Ramos (cell line): ENCODE measurements at regions not wholly inside any gene's neighbourhood (a gene's known extent, or its start where the extent isn't known, plus 50 kb on each side); places are given as distances from the start of the nearest gene placed in this dataset.
"Not testable (repeated sequence)": the region's sequence is repeated elsewhere in the genome, so short reads cannot be mapped to it uniquely, and the experiment has no call there.

ENCODE experiments used
- in situ Hi-C: fragments of 300-500 bp; cut with MboI; formaldehyde crosslinking; loops from one replicate; pipeline ENCODE4 v1.14.3; 2022; ENCODE audit warnings: low sequenced_read_pairs; ENCODE audit not compliant: unreplicated experiment

GRCh38 chr10:62687230-62687748 lies 117.2 kb upstream of the ADO start:
- in situ Hi-C loops = no loop called here

DNA sequence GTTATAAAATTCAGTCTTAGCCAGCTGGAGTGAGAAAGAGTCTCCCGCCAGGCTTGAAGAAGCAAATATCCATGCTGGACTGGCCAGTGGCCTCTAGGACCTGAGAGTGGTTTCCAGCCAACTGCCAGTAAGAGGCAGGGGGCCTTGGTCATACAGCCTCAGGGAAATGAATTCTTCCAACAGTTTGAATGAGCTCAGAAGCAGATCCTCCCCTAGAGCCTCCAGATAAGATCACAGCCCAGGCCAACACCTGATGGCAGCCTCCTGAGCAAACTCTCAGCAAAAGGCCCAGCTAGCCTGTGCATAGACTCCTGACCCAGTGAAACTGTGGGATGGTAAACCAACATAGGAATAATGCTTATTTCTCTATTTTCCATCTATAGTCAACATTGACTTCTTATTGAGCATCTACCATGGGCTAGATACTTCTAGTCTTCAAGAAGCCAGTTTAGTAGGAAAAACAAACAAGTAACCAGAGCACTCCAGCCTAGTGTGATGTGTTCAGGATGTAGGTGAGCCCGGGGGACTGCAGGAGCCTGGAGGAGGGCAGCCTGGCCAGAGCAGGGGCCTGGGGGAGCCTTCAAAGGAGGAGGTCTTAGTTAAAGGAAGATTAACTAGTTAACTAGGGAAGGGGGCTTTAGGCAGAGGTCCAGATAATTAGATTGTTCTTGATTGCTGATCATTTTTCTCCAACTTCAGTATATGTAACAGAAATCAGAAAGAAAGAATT lies 115.4 kb upstream of the ADO start:
- in situ Hi-C loops = no loop called here

DNA sequence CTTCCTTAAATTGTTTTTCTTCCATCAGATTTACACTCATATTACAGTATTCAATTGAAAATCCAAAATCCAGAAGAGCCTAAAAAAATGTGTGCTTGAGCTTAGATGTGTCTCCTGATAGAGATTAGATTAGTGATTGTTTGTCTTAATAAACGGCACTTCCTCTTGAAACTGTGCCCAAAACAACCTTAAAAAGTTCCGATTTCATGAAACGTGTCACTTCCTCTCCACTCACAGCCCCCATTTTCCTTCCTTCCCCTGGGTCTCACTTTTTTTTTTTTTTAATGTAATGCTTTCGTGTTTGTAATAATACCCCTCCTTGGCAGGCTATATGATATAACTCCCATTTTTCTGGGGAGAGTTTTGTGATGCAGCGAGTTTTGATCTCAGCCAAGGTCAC lies 114.8 kb upstream of the ADO start:
- in situ Hi-C loops = no loop called here

DNA sequence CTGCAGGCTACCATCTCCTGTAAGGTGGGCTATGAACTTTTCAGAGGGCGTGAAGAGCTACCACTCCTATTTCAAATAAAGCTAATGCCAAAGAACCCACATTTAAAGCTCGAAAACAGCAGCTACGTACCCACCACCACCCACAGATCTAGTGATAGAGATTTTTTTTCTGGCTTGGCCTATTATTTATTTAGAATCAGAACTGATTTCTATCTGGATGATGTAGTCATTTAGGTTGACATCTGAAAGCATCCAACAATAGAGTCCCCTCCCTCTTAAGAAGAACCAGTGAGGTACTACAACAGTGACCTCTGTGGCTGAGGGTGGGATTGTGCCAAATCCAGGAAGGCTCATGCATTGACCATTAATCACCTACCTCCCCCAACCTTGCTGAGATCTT lies 113.8 kb upstream of the ADO start:
- in situ Hi-C loops = no loop called here

DNA sequence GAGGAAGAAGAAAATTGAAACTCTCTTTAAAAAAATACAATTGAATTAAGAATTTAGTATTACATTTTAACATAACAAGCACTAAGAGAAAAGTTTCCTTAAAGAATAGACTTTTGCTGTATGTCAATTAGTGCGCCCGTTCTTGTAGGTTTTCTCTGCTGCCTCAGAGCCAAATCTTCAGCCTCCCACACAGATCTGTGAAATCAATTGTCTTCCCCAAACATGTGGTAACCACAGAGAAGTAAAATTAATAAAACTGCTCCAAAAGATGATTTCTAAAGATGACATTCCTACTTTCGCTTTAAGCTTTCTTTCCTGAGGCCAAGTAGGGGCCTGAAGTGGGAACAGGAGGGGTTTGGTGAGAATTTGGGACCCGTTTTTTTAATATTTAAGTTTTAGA lies 113.2 kb upstream of the ADO start:
- in situ Hi-C loops = no loop called here

DNA sequence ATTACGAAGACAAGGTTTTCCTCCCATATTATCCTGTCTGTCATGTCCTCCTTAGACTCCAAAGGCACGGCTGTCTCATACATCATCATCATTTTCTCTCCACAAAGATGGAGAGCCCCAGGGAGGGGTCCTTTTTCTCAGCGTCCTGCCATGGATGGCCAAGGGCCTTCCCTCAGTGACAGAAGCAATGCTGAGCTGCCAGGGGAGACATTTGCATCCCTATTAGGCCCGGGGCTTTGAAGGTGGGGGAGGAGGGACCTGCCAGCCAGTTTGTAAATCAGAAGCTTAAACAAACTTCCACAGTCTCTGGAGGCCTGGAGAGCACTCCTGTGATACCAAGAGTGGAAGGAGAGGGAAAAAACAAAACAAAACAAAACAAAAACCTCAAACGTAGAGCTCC lies 112.4 kb upstream of the ADO start:
- in situ Hi-C loops = no loop called here

GRCh38 chr10:62693306-62693705 lies 111.2 kb upstream of the ADO start:
- in situ Hi-C loops = no loop called here

- in situ Hi-C loops = no loop called here
Measured at GRCh38 chr10:62694537-62695126, 109.9 kb upstream of the ADO start.

DNA sequence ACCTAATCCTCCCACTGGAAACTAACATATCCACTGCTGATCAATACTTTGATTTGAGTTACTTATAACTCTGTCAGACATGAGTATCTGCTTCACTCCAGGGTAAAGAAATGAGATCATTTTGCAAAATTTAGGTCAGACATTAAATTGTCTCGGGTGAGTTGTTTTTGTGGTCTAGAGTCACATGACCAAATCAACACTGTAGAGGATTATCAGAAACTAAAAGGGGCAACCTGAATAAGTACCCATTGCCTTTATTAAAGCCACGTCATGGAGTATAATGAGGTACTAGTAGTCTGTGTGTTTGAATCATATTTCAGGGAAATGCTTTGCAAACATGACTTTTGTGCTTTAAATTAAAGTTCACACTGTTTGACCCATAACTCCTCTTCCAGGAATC lies 107.7 kb upstream of the ADO start:
- in situ Hi-C loops = no loop called here

DNA sequence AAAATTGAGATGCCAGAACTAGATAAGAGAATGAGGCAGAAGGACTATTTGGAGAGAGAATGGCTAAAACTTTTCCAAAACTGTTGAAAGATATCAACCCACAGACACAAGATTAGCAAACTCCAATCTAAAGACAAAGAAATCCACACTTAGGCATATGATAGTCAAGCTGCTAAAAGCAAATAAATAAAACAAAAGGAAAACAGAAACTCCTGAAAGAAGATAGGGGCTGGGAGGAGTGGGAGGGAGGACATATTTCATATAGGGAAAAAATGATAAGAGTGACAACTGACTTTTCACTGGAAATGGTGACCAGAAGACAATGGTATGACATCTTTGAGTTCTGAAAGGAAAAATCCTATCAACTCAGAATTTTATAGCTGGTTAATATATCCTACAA lies 105.4 kb upstream of the ADO start:
- in situ Hi-C loops = no loop called here

DNA sequence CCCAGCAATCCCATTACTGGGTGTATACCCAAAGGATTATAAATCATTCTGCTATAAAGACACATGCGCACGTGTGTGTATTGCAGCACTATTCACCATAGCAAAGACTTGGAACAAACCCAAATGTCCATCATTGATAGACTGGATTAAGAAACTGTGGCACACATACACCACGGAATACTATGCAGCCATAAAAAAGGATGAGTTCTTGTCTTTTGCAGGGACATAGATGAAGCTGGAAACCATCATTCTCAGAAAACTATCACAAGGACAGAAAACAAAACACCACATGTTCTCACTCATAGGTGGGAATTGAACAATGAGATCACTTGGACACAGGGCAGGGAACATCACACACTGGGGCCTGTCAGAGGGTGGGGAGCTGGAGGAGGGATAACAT lies 100.4 kb upstream of the ADO start:
- in situ Hi-C loops = not testable (repeated sequence)

- in situ Hi-C loops = no loop called here
Measured at GRCh38 chr10:62705789-62706188, 98.7 kb upstream of the ADO start.

- in situ Hi-C loops = no loop called here
Measured at GRCh38 chr10:62707810-62708209, 96.7 kb upstream of the ADO start.

GRCh38 chr10:62708569-62708968 lies 96.0 kb upstream of the ADO start:
- in situ Hi-C loops = no loop called here

DNA sequence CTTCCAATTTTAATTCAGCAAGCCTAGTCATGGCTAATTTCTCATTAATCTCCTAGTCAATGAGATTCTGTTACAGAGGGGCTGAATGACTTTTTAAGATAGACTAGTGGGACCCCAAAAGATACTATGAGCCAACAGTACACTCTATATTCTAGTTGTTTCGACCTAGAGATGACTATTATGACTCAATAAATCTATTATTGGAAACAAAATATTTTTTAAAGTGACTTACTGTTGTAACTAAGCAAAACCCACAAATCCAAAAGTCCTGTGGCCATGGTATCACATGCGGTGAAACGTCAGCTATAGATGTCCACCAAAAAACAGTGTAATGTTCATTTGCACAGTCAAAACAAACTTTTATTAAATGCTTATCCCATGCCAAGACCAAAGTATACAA lies 95.3 kb upstream of the ADO start:
- in situ Hi-C loops = no loop called here

GRCh38 chr10:62710182-62710581 lies 94.3 kb upstream of the ADO start:
- in situ Hi-C loops = no loop called here

DNA sequence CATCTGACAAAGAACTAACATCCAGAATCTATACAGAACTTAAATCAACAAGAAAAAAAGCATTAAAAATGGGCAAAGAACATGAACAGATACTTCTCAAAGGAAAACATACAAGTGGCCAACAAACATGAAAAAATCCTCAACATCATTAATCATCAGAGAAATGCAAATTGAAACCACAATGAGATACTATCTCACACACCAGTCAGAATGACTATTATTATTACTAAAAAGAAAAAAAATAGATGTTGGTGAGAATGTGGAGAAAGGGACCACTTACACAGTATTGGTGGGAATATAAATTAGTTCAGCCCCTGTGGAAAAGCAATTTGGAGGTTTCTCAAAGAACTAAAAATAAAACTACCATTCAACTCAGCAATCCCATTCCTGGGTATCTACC lies 89.1 kb upstream of the ADO start:
- in situ Hi-C loops = no loop called here

GRCh38 chr10:62718585-62718984 lies 85.9 kb upstream of the ADO start:
- in situ Hi-C loops = no loop called here

DNA sequence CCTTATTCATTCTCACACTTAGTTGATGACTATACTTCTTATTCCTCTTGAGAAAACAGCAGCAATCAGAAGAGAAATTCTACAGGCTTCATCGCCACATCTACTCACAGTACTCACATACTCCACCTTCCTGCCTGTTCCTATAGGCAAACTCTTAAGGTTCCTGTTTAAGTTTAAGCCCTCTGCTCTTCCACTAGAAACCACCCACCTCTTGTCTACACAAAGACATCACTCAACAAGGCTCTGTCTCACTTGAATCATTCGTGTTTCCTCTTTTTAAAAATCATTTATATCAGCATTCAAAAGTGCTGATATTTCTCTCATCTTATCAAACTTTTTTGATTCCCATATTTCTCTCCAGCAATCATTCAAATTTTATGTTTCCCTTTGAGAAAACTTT lies 85.5 kb upstream of the ADO start:
- in situ Hi-C loops = no loop called here

DNA sequence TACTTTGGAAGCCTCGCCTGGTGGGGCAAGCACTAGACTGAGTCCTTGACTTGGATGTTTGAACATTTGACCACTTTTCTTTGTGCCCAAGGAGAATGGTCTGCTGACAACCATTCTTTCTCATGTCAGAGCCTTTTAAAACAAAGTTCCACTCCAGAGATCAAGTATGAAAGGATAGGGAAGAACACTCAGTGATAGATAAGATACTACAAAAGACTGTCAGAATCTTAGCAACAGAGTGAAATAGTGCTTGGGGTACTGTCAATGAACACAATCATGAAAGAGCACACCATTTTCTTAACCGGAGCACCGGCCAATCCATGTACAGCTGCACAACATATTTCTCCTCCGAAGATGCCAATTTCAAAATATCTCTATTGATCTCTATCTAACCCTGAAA lies 82.8 kb upstream of the ADO start:
- in situ Hi-C loops = no loop called here

GRCh38 chr10:62723375-62723774 lies 81.1 kb upstream of the ADO start:
- in situ Hi-C loops = no loop called here

GRCh38 chr10:62724465-62724864 lies 80.1 kb upstream of the ADO start:
- in situ Hi-C loops = no loop called here
